Activated CD8-positive, alpha-beta memory T cell treated with anti-CD3 and anti-CD28 coated beads, Interleukin-2, amount 50 U/mL, for 1 hour (primary cell): ENCODE measurements at regions not wholly inside any gene's neighbourhood (a gene's known extent, or its start where the extent isn't known, plus 50 kb on each side); places are given as distances from the start of the nearest gene placed in this dataset.

Experiments used
- DNase-seq: peaks from one replicate; pipeline ENCODE4 v3.0.0-alpha.2; 2020; ENCODE audit errors: extremely low read depth

DNA sequence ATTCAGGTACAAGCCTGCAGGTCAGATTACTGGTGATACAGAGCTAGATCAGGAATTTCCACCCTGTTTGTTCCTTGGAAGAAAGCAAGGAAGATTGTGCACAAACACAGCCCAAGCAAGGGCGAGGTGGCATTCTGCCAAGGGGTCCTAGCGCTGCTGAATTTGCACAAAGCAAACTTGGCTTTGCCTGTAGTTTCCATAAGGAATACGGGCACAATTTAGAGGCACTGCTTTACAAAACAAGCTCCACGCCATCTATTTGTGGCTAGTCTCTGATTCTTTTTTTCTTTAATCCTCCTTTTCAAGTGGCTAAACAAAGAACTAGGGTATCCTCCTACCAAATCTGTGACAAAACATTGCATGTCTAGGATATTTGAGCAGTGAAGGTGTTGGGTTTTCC, 195.5 kb upstream of the ACVR2A start:
- no peak for DNase-seq

DNA sequence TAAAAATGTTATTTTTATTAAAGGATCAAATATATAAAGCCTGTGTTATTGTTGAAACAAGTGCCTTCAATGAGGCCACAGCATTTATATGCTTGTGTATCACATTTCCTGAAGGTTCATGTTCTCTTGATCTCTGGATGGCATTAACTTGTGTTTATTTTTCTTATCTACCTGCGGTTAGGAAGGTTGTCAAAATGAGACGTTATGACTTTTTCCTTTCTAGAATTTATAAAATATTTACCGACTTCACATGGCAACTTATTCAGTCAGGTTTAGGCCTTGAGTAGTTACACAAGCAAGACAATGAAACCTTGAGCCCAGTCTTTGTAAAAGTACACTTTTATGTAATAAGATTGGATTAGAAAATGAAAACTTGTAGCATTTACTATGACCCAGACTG, 196.4 kb upstream of the ACVR2A start:
- no peak for DNase-seq

DNA sequence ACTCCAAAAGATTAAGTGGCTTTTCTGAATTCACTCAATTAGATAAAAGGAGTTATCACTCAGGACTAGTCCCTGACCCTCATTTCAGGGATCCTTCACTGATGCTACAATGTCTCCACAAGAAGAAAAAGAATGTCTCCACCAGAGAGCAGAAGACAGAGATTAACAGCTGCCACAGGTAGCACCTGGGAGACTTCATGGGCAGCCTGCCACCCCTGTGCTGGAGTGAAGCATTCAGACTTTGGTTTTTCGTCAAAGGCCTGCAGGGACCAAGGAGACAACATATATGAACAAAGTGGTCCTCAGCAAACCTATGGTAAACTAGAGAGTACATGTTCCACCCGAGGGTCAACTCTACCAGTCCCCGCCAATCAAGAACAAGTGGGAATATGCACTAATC, 197.0 kb upstream of the ACVR2A start:
- no peak for DNase-seq

DNA sequence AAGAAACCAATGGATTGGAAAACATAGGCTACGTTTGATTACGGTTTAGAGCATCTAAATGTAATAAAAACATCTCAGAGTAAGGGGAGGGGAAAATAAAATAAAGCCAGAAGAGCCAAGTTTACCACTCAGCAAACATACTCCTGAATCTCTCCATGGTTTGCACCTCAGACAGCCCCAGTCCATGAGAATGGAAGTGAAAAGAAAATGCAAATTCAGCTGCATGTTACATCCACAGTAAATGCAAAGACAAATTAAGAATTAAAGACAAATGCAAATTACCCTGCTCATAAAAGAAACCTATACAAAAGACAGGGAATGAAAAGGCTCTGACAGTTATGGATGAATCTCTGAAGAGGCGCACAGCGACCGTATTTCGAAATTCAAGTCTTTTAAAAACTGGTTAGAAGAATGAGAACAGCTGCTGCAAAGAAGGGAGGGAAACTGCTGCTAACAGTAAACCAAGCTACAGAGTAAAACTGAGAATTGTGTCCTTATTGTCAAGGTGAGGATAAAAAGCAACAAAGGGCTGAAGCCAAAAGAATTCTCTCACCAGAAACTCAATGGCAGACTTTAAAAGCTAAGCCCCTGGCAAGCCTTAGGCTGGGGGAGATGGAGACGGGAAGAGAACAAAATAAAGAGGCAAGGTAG, 197.9 kb upstream of the ACVR2A start:
- no peak for DNase-seq

DNA sequence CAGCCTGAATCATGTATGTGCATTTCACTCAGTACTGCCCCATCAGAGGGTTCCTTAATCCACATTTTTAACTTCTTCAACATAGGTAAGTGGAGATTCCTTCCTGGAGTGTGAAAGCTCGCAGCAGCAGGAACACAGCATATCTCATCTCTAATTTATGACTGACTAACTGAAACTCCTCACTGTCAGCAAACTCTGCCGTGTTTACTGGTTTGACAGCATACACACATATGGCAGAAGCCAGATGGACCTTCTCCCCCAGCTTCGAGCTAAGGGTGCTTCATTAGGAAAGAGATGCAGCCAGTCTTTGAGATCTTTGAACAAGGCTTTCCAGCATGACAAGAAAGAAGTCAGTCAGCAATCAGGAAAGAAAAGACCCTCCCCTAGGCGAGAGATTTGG, 200.3 kb upstream of the ACVR2A start:
- no peak for DNase-seq

DNA sequence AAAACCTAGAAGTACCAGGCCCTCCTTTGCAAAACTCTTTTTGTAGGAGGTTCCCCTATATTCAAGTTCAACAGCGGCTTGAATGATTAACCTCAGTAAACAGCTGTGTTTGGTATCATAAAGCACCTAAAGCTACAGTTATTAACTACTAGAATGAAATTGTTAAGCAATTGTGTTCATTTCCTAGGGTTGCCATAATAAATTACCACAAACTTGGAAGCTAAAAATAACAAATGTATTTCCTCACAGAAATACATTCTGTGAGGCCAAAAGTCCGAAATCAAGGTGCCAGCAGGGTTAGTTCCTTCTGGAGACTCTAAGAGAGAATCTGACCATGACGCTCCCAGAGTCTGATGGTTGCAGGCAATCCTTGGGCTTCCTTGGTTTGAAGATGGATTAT, 202.1 kb upstream of the ACVR2A start:
- DNase-seq = no peak

DNA sequence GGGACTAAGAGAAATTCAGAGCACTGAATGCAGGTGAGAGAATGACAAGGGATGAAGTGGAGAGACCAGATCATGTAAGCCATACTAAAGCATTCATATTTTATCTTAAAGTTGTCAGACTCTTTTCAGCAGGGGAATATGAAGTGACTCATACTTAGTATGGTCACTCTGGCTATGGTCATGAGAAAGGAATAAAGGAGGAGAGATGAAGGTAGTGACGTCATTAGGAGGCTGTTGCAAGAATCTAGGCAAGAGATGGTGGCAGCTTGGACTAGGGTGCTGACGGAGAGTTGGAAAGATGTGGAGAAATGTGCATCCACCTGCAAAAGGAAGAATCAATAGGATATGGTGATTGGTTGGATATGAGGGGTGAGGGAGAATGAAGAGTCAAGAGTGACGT, 203.2 kb upstream of the ACVR2A start:
- no peak for DNase-seq

DNA sequence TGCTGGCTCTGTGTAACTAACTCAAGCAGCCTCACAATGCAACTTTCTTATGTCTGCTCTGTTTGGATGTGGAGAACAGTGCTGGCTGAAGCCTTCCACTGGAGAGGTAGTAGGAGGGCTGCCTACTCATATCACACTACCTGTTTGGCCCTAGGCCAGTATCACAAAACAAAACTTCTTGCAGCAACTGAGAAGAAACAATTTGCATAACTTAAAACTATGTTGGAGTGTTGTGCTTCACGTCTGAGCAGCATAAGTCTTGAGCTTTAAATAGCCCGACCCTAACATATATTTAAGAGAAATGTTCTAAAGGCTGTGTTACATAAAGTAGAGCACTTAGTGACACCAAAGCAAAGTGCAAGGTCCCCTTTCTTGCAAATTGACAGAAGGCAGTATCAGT, 204.9 kb upstream of the ACVR2A start:
- DNase-seq = no peak

DNA sequence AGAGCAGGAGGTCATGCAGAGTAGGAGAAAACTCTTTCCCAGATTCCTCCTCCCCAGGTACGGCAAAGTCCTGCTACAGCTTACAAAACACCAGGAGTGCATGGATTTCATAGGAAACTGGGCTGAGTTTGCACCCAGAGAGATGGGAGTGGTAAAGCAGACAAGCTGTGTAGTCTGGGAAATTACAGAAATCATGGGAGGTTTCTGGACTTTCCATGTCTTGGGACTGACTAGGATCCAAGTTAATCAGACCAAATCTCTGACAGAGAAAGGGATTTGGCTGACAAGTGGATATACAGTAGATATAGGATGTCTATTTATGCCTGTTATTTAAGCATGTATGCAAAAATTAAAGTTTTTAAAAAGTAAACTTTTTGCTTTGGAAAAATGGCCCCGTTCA, 205.4 kb upstream of the ACVR2A start:
- no peak for DNase-seq

DNA sequence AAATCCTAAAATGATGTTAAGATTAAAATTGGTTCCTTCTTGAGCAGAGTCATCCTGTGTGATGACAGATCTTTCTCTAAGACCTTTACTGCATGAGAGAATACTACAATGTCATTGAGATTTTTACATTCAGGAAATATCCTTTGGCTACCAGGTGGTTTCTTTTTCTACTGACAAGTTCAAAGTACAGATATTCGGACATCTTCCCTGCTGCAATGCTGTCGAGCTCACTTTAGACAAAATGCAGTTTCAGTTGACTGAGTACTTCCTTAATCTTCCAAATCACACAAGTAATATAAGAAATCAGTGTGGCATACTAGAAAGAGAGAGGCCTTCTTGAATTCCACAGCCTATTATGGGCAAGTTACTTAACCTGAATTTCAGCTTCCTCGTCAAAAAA, 207.9 kb upstream of the ACVR2A start:
- no peak for DNase-seq

DNA sequence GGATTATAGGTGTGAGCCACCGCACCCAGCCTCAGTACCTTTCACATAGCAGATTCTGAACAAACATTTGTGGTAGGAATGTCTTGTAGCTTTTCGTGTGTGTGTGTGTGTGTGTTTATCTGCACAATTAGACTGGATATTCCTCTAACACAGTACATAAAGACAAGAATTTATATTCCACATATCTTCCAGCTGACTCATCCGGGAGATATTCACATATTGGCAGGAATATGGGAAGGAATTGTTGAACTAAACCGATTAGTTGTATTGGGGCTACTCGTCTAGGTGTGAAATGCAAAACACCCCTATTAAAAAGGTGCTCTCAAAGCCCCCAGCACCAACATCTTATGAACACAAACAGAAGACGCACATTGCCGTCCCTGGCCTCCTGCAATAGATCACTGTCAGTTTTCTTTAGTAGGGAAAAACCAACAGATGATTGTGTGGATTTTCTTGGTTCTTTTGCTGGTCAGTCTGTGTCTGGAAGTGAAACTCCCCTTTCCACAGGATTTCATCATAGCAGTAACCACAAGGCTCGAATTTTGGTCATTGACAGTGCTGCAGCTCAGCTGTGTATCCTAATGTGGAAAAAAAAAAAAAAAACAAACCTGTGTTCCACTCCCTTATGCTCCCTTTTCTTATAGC, 208.5 kb upstream of the ACVR2A start:
- DNase-seq = no peak

DNA sequence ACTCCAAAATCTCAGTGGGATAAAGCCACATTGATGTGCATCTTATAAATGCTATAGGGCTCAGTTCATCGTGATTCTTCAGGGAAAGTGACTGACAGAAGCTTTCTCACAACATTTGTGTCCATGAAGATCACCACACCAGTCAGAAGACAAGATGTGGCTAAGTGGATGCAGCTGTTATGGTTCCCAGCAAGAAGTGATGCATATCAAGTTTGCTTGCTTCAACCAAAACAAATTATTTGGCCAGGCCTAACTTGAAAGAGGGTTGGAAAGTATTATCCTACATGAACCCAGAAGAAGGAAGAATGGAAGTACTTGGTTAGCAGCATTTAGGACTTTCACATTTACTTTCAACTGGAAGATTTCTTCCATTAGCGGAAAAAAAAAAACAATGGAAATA, 210.0 kb upstream of the ACVR2A start:
- no peak for DNase-seq

DNA sequence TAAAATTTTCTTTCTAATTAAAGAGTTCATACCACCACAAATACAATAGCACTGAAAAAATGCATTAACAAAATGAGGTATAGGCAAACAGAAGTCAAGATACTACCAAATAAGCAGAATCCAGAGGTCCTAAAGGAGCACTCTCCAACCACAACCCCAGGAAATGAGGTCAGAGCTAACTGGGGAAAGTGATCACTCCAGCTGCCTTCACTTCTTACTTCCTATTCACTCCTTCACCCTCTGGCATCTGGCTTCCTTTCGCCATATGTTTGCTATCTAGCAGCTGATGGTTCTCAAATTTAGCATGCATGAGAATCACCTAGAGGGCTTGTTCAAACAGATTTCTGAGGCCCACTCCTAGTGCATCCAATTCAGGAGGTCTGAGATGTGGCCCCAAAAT, 212.6 kb upstream of the ACVR2A start:
- no peak for DNase-seq

DNA sequence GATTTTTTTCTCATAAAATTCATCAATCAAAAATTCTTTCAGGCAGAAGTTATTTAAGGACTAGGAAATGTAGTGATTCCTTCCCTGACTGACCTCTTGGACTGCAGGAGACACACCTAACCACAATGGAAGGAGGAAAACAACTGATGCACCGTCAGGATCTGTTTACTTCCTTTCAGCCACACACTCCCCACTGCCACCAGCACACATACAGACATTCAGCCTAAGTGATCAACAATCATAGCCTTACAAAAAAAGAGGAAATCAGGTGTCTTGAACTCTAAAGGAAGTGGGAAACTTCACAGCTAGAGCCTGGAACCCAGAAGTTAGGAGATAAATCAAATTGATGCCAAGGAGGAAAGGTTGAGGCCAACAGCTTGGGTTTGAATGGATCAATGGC, 213.5 kb upstream of the ACVR2A start:
- DNase-seq = no peak

DNA sequence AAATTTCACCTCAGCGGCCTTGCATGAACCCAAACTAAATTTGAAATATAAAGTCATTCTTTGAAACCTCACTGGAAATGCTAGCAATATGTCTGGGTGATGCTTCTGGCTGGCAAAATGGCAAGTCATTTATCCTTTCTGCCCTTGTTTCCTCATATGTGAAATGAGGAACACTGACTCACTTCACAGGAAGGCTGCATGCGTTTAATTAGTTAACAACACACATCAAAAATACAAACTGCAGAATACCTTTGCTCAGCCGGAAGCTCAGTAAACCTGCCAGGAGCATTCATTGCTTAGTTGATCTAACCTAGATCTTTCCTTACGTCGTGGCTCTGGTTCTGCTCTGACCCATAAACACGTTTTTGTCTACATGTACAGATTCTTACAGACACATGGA, 214.2 kb upstream of the ACVR2A start:
- no peak for DNase-seq

DNA sequence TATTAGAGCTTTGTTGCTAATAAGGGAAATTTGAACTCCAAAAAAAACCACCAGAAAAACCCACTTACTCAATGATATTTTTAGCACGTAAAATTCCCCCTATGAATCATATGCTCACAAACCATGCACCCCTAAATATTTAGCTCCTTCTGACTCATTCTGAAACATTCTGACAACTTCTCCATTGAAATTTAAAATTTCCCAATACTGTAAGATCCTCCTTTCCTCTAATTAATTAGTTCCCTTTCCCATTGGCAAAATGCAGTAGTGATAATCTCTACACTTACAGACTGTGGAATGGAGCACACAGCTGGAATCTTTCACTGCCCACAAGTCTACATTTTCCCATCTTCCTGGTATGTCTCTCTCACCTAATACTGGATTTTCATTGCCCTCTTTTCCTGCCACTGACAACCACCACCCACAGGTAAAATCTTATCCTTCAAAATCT, 215.8 kb upstream of the ACVR2A start:
- DNase-seq = no peak

DNA sequence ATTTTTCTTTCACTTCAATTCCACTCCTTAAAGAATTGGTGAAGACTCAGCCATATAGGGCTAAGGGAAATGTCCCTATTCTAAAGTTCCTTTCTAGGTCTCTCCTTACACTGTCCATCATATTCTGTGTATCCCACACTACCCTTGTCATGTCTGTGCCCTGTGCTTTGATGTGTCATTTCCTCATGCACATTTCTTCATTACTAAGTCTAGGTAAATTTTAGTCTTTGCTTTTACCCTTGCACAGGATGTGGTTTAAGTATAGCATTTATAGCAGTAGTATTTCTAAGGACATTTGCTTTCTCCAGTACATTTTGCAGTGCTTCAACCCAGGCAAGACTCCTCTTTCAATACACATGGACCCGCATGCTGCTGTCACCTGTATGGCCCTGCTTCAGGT, 221.5 kb upstream of the ACVR2A start:
- DNase-seq = no peak

DNA sequence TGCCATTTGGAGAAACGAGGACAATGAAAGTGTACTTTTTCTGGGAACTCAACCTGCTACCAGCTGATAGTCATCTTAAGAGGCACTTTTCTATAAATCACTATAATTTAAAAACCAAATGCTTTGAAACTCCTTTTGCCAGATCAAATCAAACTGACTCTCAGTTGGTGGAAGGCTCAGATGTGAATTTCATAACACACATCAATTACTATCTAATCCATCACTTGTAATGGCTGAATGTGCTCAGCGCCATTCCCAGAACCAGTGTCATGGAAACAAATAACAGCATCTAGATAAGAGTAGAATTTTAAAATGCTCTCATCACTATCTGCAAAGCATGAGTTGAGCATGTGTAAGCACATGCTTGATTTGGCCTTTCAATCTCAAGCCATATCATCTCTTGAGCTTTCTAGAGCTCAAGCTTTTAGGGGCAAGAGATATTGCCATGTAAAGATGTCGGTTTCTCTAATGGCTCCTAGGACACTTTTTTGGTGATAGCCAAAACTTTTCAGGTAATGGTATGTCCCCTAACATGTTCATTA, 223.1 kb upstream of the ACVR2A start:
- DNase-seq = no peak

DNA sequence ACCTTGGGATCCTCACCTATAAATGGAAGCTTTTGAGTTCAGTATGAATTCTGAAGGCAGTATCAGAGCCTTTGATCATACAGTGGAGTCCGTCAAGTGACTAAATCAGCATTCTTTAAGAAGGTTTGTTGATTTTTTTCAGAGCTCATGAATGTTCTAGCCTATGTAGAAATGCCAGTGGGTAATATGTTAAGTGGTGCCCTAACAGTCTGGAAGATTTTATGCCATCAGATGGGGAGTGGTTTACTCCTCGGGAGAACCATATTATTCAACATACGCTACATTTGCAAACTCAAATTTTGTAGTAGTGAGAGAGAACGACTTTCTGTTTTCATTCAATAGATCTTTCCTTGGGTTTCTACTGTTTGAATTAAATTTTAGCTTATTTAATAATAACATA, 225.0 kb upstream of the ACVR2A start:
- no peak for DNase-seq

DNA sequence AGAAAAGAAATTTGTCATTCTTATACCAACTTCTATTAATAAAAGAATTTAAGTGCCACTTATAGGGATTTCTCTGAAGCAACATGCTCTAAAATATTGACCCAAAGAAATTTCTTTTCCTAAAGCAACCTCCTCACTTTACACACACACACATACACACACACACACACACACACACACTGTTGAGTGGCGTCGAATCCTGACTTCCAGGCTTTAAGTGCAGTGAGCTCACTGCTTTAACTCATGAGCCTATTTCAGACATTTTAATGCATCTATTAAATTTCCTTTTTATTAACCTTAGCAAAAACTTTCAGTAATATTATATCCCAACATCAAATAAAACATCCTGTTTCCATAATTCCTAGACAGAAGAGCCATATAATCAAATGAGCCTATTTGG, 229.1 kb upstream of the ACVR2A start:
- DNase-seq = no peak

DNA sequence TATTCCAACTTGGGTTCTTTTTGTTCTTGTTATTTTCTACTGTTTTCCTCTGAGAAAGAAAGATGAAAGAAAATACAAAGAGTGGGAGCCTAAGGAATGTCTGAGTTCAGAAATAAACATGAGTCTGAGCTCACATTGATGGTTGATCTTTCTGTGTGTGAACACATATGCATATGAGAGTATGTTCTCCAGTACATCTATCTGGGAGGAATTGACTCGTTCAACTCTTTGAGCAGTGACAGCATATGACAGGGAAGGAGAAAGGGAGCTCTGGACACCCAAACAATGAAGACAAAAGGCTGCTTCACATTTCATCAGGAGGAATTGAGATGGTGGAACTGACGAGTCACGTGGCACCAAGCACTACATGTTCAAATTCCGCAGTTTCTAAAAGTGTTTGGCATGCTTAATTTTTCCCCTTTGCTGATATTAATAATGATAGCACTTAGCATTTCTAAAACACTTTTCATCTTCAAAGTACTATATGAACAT, 229.8 kb upstream of the ACVR2A start:
- DNase-seq = no peak

DNA sequence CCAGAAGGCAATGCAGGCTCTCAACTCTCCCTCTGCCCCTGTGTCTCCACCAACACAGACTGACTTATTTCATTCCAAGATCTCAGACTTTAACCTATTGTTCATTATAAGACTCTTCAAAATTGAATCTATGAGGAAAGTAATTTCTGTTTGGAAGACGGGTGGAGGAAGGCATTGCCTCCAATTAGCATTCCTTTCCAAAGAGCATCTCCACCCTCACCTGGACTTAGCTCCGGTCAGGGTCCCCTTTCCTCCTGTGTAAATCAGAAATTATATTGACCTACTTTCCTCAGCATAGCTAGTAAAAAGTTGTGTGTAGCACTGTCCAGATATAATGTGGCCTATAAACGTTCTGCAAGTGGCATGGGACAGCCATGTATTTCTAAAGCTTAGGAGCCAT, 230.4 kb upstream of the ACVR2A start:
- no peak for DNase-seq

DNA sequence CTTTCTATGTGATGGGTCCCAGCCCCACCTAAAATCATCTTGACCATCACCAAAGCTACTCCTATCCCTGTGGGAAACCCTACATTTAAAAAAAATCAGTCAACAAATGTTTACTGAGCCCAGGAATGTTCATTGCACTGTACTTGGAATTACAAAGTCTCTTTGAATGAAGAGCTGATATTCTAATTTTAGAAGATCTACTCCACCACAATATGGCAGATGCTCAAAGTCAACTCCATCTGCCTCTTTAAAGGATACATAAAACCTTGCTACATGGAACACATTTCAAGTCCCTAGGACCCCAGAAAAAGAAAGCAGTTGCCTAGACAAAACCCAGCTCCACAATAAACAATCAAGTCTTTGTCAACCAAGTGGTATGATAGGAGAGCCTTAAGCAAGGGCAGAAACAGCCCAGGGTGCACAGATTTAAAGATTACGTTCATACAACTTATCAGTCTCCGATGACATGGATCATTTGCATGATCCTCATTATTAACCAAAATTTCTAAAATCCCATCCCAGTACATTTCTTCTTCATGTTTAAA, 234.3 kb upstream of the ACVR2A start:
- no peak for DNase-seq
